Left forelimb (tissue), 1 donor: ENCODE measurements at regions not wholly inside any gene's neighbourhood (a gene's known extent, or its start where the extent isn't known, plus 50 kb on each side); places are given as distances from the start of the nearest gene placed in this dataset.
A peak's percentile ranks its signal among the peaks of the same experiment; 100 is the strongest.
"Not testable (repeated sequence)": the region's sequence is repeated elsewhere in the genome, so short reads cannot be mapped to it uniquely, and the experiment has no call there.

Experiments used
- DNase-seq: peaks from one replicate; pipeline ENCODE4 v3.0.0-alpha.2; 2018; ENCODE audit warnings: low spot score

DNA sequence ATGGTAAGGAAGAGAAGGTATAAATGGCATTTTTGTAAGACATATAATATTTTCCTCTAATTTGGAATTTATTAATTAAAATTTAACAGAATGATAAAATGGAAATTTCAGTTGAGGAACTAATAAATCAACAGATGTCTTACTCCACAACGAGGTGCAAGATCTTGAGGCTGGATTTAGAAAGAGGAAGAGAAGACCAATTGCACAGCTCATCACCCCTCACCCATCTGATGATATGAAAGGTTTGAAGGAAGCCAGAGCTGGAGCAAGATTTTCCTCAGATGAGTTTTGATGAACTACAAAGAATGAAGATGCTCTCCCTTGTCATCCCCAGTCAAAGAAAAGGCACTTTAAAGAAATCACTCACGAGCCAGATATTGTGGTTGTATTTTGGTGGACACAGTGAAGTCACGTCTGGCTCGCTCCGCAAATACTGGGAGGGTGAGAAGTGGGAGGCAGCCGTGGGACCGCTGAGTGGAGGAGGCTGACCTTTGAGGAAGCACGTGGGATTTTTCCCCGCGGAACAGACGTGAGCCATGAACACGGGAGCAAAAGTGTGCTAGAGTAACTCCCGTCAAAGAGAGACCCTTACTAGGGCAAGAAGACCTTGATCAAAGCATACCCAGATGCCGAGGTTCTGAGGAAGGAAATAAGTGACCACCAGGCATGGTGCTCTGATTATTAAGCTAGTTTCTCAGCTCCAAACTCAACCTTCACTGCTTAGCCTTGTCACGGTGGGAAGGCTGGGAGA lies 511.4 kb downstream of the RNF144A start:
- no peak for DNase-seq

DNA sequence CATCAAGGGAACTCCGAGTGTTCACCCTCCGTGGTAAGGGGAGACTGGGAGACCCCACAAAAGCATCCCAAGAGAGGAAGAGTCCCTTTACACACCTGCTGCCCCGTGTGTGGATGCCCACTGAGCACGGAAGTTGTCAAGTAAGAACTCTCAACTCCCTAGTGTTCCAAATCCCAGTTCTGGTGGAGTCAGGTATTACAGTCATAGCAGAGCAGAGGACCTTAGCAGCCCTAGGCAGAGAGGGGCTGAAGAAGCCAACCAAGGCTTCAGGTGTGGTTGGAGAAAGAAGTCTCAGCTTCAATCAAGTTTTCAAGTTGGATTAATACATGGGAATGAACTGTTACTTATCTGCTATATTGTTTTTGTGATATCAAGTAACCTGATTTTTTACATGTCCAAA lies 512.5 kb downstream of the RNF144A start:
- DNase-seq: no peak

DNA sequence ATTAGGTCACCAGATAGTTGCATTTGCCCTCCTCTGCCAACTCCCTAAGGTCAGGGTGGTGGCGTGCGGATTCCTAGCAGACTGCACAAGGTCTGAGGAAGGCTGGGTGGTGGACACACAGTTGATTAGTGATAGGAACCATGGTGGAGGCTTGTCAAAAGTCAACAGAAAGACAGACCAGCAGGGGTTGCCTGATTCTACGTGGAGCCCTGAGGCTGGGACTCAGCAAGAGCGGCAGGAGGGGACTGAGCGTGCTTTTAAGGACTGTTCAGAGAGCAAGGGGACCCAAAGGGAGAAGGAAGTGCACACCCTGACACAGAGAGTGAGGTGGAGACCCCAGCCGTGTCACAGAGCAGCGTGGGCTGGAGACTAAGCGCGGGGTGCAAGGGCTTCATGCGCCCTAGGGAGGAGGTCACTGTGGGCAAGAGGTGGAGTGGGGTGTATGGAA lies 513.2 kb downstream of the RNF144A start:
- no peak for DNase-seq

DNA sequence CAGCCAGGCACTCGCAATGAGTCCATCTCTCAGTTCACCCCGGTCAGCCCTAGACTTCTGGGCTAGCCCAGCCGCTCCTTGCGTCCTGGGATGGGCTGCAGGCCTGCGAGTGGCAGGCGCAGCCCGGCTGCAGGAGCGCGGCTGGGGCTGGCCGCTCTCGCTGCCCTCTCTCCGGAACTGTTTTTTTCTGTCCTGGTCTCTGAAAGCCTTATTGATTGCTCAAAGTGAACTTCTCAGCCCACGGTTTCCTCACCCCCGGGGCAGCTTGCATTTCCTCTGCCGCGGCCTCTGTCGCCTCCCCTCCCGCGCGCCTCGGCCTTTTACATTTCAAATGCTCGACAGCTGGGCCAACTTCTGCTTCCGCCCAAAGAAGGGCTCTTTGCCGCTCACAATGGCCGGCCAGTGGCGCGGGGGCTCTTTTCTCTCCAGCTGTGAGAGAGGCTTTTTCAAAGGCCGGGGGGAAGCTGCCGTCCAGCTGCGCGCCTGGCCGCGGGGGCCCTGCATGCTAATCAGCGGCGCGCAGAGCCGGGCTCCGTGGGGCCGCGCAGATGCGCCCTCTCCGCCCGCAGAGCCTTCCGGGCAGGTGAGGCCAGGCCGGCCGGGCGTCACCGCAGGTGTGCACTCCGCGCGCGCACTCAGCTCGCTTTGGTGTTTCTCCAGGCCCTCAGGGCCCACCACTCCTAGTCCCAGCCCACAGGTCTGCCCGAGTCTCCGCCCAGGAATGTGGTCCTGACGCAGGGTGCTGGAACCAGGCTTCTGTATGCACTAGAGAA lies 513.8 kb downstream of the RNF144A start:
- DNase-seq: peak; percentile 68

DNA sequence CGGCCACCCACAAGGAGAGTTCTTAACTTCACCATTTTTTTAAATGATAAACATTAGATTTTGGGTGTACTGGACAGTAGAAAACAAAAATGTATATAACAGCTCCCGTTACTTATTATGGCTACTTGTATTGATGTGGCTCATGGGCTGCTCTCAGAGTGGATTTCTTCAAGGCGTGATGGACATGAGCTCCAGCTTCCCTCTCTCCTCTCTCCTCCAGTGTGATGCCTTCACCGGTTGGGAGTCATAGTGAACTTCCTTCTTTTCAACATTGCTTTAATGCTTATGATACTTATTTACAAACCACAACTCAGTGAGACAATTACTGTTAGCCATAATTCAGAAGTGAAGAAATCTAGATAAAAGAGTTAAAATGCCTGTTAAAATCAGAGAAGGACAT lies 515.2 kb downstream of the RNF144A start:
- no peak for DNase-seq

DNA sequence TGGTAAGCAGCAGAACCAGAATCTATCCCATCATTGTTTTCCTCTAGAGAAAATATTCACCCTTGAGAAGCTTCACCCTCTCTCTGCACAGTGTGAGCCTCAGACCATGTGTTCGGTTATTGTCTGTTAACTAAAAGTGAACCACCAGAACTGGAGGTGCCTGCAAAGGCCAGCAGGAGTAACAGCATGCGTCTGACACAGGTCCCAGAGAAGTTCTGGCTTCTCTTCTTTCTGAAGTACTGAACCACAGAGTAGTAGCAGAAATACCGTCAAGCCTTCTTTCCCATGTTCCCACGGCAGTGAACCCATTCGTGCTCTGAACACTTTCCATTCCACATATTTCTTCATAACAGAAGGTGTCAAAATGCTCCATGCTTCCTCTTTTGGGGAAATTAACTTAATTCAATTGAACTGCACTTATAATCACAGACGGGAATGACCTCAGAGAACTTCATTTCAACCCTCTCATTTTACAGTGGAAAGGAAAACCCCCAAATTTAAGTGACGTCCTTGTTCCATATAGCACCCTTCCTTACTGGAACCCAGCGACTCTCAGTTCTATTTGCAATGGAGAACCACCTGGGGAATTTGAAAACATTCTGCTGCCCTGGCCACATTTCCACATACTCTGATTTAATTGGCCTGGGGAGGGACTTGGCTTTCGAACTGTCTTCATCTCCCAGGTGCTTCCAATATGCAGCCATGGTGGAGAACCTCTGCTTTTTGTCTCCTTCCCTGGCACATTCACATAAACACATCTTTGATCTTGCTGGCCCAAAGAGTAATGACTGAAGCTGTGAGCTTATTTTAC lies 519.1 kb downstream of the RNF144A start:
- DNase-seq: no peak

DNA sequence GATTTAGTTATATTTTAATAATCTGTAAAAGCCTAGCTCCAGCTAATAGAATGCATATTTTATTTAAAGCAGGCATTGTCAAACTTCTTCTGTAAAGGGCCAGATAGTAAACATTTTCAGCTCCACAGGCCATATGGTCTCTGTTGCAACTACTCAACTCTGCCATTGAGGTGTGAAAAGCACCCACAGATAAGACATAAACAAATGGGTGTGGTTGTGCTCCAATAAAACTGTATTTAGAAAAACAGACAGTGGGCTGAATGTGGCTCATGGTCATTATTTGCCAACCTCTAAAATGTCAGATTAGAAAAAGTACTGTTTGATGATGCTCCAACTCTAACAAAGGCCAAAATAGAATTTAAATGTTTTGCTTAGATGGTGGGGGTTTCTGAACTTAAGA lies 519.9 kb downstream of the RNF144A start:
- DNase-seq: no peak

DNA sequence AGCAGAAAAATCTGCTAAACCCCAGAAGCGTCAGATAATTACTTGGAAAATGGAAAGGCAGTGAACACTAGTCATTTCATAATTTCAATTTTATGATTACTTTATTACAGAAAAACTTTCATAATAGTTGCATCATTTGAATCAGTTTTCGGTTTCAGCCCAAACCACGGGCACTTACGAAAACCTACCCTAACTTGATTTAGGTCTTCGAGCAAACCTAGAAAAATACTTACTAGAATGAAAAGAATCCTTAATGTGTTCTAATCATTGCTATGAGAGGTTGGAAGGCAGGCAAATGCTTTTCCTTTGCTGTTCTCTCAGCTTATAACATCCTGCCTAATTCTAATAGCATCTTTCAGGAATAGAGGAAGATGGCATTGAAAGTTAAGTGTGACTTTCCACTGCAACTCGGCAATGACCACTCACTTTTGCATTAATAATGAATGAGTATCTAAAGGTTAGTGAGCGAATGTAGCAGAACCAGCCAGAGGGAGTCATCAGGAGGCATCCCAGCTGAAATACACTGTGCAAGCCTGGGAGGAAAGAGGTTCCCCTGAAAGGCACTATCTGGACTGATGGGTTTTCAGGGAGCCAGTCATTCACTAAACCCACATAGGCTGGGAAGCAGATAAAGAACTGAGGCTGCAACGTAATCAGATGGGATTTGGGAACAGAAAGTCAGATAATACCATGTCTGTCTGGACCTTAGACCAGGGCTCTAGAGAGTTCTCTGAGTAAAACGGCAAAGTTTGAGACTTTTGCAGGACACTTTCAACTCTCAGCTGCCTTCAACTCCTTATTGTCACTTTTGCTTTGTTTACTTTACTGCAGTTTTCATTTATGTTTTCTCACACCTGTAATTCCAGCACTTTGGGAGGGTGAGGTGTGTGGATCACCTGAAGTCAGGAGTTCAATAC lies 520.8 kb downstream of the RNF144A start:
- DNase-seq: no peak

DNA sequence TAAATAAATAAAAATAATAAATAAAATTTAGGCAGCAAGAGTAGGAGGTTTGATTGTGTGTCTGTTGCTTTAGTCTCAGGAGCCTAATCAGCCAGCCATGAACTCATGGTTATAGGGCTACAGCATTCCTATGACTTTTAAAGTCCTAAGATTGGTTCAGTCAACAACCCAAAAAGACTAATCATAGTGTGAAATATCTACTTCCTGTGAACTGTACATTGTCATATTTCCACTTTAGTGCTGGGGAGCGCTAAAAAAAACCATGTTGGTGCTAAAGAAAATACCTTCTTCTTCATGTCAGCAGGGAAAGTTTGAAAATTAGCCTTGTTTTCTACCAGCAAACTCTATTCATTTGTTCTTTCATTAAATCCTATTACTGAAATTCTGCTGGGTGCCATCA lies 521.6 kb downstream of the RNF144A start:
- DNase-seq: no peak

DNA sequence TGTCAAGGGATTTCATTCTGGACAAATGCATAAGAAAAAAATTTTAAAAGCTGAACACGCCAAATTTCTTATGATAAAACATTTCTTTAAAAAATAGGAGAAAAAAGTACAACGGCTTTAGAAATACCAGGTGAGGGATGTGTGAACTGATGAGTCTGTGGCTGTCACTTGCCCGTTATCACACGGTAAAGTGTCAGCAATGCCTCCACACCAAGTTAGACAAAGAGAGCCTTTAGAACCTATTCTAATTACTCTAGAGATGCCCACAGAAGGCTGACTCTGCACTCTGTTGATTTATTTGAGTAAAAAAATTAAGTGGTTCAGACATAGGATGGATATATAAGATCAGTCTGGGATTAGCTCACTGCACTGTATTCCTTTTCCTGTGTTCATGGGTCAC lies 523.8 kb downstream of the RNF144A start:
- no peak for DNase-seq

DNA sequence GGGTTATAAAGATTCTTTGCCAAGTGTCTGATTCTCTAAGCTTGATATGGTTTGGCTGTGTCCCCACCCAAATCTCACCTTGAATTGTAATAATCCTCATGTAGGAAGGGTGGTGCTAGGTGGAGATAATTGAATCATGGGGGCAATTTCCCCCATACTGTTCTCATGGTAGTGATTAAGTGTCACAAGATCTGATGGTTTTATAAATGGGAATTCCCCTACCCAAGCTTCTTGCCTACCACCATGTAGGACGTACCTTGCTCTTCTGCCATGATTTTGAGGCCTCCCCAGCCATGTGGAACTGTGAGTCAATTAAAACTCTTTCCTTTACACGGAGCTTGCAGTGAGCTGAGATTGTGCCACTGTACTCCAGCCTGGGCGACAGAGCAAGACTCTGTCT lies 524.6 kb downstream of the RNF144A start:
- DNase-seq: not testable (repeated sequence)

DNA sequence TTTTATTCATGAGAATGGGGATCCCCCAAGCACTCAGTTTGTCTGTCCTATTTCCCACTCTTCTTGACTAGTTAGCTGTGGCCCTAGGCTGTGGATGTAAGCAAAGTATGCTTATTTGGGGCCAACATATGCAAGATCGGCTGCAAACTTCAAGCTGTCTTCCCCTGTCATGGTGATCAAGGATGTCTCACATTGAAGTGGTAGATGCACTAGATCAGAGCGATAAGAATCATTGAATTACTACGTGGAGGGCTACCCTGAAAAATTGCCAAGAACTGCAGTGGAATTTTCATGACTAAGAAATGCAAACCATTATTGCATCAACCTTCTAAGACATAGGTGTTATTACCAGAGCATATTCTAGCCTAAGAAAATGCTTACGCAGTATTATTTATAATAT lies 527.4 kb downstream of the RNF144A start:
- no peak for DNase-seq

DNA sequence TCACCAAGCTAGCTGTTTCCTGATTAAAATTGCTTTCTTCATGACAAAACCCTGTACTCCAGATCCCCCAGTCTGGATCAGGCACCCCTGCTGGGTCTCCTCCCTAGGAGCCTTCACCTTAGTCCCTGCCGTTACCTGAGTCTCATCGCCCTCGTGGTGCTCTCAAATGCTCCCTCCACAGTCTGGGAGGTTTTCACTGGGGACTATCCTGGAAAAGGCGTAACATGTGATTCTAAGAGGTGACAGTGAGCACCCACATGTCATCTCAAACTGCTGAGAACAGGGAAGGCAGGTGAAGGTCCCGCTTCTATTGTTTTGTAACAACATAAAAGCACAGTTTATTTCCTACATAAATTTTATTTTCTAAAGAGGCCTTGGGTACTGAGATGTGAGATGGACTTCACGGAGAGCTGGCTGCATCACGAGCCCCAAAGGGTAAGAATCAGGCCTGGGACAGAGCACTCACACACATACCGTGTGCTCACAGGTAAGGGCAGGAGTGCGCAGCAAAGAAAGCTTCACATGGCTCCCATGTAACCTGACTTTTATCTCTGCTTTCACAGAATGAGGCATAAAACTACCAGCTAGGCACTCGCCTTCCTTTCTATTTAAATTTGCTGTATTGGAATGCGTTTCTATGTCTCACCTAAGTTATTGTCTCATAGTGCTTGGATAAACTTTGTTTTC lies 531.5 kb downstream of the RNF144A start:
- DNase-seq: no peak

DNA sequence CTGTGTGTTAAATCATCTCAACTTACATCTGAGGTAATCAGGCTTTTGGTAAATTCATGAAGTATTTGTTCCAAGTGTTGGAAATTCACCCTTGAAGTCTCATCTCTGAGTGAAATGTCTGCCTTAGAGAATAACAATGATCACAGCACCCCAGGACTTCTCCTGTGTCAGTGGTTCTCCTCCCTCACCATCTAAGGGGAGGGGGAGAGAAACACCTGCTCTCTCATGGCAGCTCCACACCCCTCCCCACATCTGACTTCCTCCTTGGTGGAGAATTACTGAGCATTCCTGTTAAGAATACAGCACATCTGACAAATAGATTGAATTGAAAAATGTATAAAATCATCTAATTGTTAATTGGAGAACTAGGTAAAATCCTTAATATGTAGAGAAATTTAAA lies 532.1 kb downstream of the RNF144A start:
- no peak for DNase-seq

DNA sequence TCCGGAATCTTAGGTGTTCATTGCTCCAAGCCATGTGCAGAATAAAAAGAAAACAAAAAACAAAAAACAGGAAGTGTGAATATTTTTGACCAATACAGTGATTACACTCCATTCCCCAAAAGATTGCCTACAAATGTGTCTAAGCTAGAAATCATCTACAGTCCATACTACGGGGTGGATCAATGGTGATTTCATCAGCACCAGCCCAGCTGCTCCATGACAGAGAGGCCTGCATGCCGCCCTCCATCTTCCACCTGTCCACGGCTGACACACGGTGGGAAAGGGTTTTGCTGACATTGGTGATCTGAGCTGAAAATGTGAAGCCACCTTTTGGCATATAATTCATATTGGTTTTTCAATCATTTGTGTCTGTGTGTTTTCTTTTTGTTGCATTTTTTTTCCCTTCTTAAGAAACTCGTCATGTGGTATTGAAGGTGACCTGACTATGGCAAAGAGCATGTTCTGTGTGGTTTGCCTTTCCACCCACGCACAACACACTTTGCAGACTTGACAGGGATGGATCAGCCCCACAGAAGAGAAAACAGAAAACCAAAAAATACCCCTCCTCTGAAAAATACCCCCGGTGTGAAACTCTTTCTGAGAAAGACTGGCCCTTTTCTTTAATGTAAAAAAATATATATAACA lies 533.1 kb downstream of the RNF144A start:
- no peak for DNase-seq

DNA sequence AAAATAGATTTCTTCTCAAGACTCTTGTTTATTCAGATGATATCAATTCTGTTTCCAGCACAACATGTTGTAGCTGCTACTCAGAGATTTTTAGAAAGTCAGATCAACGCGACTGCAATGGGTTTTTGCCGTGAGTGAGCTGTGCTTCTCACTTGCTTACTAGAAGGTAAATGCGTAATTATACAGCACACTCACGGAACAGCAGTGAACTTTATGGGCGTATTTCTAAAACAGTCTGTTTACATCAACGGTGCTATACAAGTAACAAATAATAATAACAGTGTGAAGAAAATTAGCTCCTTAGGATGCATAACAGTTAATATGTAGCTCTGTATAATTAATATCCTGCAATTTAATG lies 533.6 kb downstream of the RNF144A start:
- DNase-seq: no peak

DNA sequence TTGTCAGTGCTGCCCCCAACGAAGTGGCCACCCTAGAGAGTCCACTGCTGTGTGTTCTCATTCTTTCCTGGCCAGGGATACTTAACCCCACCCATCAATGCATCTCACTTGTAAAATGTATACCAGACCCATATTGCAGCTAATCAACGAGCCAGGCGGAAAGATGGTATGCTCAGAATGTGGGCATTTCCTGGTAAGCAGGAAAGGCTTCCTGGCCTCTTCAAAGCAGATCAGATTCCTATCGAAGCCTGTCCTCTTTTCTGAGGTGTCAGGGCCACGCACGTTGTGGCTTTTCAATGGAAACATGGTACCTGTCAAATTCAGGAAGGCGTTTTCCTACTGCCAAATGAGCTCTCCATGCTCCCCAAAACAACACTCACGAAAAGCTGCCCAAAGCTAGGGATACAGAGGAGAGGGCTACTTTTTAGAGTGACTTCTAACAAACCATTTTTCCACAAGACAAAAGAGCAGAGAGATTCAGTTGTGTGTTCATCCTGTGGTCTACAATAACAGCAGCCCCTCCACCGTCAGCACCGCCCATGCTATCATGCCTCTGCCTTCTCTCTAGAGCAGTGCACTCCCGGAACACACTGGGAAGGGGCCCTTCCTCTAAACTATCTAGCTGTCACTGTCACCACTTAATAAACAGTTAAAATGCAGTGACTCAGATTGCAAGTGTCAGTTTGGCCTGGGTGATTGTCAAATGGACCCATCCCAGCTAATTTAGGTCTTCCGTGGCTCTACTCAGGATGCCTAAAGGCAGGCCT lies 535.1 kb downstream of the RNF144A start:
- DNase-seq: no peak

DNA sequence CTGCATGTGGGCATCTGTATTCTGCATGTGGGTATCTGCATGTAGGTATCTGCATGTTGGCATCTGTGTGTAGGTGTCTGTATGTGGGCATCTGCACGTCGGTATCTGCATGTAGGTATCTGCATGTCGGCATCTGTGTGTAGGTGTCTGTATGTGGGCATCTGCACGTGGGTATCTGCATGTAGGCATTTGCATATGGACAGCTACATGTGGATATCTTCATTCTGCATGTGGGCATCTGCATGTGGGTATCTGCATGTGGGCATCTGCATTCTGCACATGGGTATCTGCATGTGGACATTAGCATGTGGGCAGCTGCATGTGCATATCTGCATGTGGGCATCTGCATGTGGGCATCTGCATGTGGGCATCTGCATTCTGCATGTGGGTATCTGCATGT lies 537.4 kb downstream of the RNF144A start:
- DNase-seq: no peak

DNA sequence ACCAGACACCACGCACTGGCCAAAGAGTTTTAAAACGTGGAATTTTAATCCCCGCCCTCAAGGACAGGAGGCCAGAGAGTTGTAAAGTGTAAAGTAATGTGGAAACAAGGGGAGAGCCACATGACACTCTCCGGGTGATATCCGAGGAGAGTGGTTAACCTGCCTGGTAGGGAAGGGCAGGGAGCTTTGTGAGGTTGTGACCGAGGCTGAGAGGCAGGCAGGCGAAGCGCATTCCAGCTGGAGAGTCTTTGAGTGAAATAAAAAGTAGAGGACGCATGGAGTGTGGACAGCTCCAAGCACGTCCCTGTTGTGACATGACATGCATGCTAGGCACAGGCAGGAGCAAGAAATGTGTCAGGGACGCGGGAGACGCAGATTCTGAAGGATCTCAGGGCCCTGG lies 539.5 kb downstream of the RNF144A start:
- no peak for DNase-seq

DNA sequence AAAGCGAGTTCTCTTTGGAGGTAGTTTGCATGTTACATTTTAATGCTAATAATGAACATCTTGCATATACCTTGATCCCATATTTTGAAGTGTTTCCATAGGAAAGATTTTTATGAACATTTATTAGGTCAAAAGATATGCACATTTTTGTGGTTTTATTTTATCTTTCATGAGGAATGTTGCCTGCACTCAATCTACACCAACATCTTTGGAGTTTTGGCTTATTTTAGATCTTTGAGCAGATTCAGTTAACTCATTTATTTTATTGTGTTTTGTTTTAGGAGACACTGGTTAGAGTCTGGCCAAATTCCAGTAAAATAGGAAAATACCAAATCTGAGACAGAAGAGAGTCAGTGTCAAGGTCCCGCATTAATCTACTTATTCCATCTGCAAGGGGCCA lies 540.9 kb downstream of the RNF144A start:
- DNase-seq: no peak
